SK-N-SH (cell line): ENCODE measurements at regions not wholly inside any gene's neighbourhood (a gene's known extent, or its start where the extent isn't known, plus 50 kb on each side); places are given as distances from the start of the nearest gene placed in this dataset.

Source experiments
- CTCF ChIA-PET: fragments of 300-600, 350-600 bp; formaldehyde crosslinking; extraction: SDS; loops from one replicate; lab custom pipeline; 2021; lab: Yijun Ruan, JAX
- POLR2A ChIA-PET: fragments of 350-600 bp; sonication (Branson Sonifier 250); formaldehyde crosslinking; extraction: SDS; loops from one replicate; lab custom pipeline; 2020; ENCODE audit warnings: antibody characterized with exemption, inconsistent platforms; lab: Yijun Ruan, JAX
- DNase-seq: peaks from one replicate; pipeline ENCODE4 v3.0.0; 2012
- H2AFZ ChIP-seq: fragments of 200-600 bp; sonication (generic); 2 replicates; pipeline ENCODE4 v1.8.1; 2016; ENCODE audit warnings: antibody characterized with exemption, mild to moderate bottlenecking, low read depth
- H3F3A ChIP-seq: fragments of 200-600 bp; sonication (generic); replicated peaks from 2 replicates; pipeline ENCODE3; 2016; ENCODE audit warnings: antibody characterized with exemption, mild to moderate bottlenecking; ENCODE audit not compliant: insufficient read depth
- H3K27ac ChIP-seq, 2 experiments: fragments of 200-500 bp in 1 of 2; fragments of 200-600 bp in 1 of 2; sonication (Bioruptor generic) in 1 of 2; sonication (generic), shearing (Covaris generic) in 1 of 2; 2 replicates each; pipeline versions ENCODE4 v1.5.1 to v1.6.1; 2014 to 2016; ENCODE audit warnings: low read depth in 2 of 2, inconsistent platforms in 1 of 2, low read length in 1 of 2, mild to moderate bottlenecking in 1 of 2, mixed read lengths in 1 of 2
- H3K27me3 ChIP-seq: fragments of 200-600 bp; sonication (generic), shearing (Covaris generic); 2 replicates; pipeline ENCODE4 v1.6.1; 2016; ENCODE audit warnings: mixed run types; ENCODE audit not compliant: insufficient read depth
- H3K36me3 ChIP-seq, 2 experiments: fragments of 200-500 bp in 1 of 2; fragments of 200-600 bp in 1 of 2; sonication (Bioruptor generic) in 1 of 2; sonication (generic) in 1 of 2; replicated peaks in 1 of 2; 2 replicates each; pipeline versions ENCODE3 to v1.5.1; 2014 to 2016; ENCODE audit warnings: low read length in 1 of 2, mild to moderate bottlenecking in 1 of 2; ENCODE audit not compliant: insufficient read depth in 2 of 2, control insufficient read depth in 1 of 2
- H3K4me1 ChIP-seq, 2 experiments: fragments of 200-500 bp in 1 of 2; fragments of 200-600 bp in 1 of 2; sonication (Bioruptor generic) in 1 of 2; sonication (generic), shearing (Covaris generic) in 1 of 2; 2 replicates each; pipeline versions ENCODE4 v1.5.1 to v1.6.1; 2014 to 2016; ENCODE audit warnings: low read depth in 1 of 2, low read length in 1 of 2, mixed run types in 1 of 2; ENCODE audit not compliant: insufficient read depth in 2 of 2, control insufficient read depth in 1 of 2
- H3K4me2 ChIP-seq: fragments of 200-600 bp; sonication (generic), shearing (Covaris generic); 2 replicates; pipeline ENCODE4 v1.6.1; 2017; ENCODE audit warnings: mixed run types
- H3K4me3 ChIP-seq, 2 experiments: fragments of 200-500 bp in 1 of 2; fragments of 200-600 bp in 1 of 2; sonication (Bioruptor generic) in 1 of 2; sonication (generic), shearing (Covaris generic) in 1 of 2; 2 replicates each; pipeline versions ENCODE4 v1.5.1 to v1.8.1; 2014 to 2016; ENCODE audit warnings: low read depth in 2 of 2, inconsistent platforms in 1 of 2, low read length in 1 of 2, mild to moderate bottlenecking in 1 of 2, mixed read lengths in 1 of 2, moderate library complexity in 1 of 2
- H3K79me2 ChIP-seq: fragments of 200-600 bp; sonication (generic); 2 replicates; pipeline ENCODE4 v1.8.1; 2017; ENCODE audit warnings: mild to moderate bottlenecking; ENCODE audit not compliant: insufficient read depth
- H3K9ac ChIP-seq: fragments of 200-600 bp; sonication (generic); 2 replicates; pipeline ENCODE4 v1.6.1; 2017; ENCODE audit warnings: mixed run types
- H3K9me2 ChIP-seq: fragments of 200-600 bp; sonication (generic); 2 replicates; pipeline ENCODE4 v1.6.1; 2017; ENCODE audit warnings: mixed run types
- H3K9me3 ChIP-seq: fragments of 200-600 bp; sonication (generic); 2 replicates; pipeline ENCODE4 v1.6.1; 2017; ENCODE audit warnings: mixed run types, mild to moderate bottlenecking, moderate library complexity
- H4K20me1 ChIP-seq: fragments of 200-600 bp; sonication (generic); 2 replicates; pipeline ENCODE4 v1.6.1; 2017; ENCODE audit warnings: mild to moderate bottlenecking, mixed run types; ENCODE audit not compliant: insufficient read depth
- RCOR1 ChIP-seq: fragments of 150-350 bp; IDR thresholded peaks from 2 replicates; pipeline ENCODE4 v1.6.1; 2017; ENCODE audit warnings: antibody characterized with exemption, low read length
- RFX5 ChIP-seq: IDR thresholded peaks from 2 replicates; pipeline ENCODE4 v1.6.1; 2012; ENCODE audit warnings: mild to moderate bottlenecking, improper control_type of control experiment, low read length
- RXRA ChIP-seq: IDR thresholded peaks from 2 replicates; pipeline ENCODE4 v1.4.0; 2012; ENCODE audit warnings: low read depth, mild to moderate bottlenecking, borderline replicate concordance
- TAF1 ChIP-seq: IDR thresholded peaks from 2 replicates; pipeline ENCODE4 v1.6.1; 2012; ENCODE audit warnings: low read depth, mild to moderate bottlenecking, low read length, moderate library complexity, borderline replicate concordance
- TEAD4 ChIP-seq: IDR thresholded peaks from 2 replicates; pipeline ENCODE4 v1.4.0; 2012; ENCODE audit warnings: mild to moderate bottlenecking, borderline replicate concordance; ENCODE audit not compliant: insufficient read depth
- USF1 ChIP-seq: IDR thresholded peaks from 2 replicates; pipeline ENCODE4 v1.4.0; 2012; ENCODE audit warnings: low read depth, borderline replicate concordance
- ZBTB33 ChIP-seq: IDR thresholded peaks from 2 replicates; pipeline ENCODE4 v1.4.0; 2012; ENCODE audit warnings: low read depth, borderline replicate concordance
- WGBS: methylation state at CpG from one replicate; pipeline ENCODE4 v1.1.6; 2017; ENCODE audit warnings: low lambda C conversion rate; 5-methylcytosine and 5-hydroxymethylcytosine counted together

GRCh38 chr2:120509213-120509815 is 163.4 kb downstream of the INHBB start:
- DNase-seq = no peak
- H3K36me3 ChIP-seq = no peaks in the 10 kb centered on the region
- H4K20me1 ChIP-seq = no peaks in the 10 kb centered on the region
- CTCF ChIA-PET = interaction anchor here (0.7 to 2.6 kb wide), 6 partner anchors 12 to 576 kb away, joined by 3 to 18 read pairs (median 4); no protein-coding TSS in a partner anchor
- no peak overlapping the region for H3K27ac ChIP-seq
- H3K9ac ChIP-seq = no peak overlapping the region
- no peaks in the 10 kb centered on the region for H3K9me3 ChIP-seq
- H3K9me2 ChIP-seq = no peaks in the 10 kb centered on the region
- TF ChIP-seq RFX5 (no peak), TAF1 (no peak), RCOR1 (no peak), RXRA (no peak)
- no peak overlapping the region for H3K4me3 ChIP-seq
- H3K79me2 ChIP-seq = no peaks in the 10 kb centered on the region
- H3K4me1 ChIP-seq = no peaks in the 10 kb centered on the region; a peak in 1 of 4 replicates
- no peaks in the 10 kb centered on the region for H3F3A ChIP-seq
- POLR2A ChIA-PET = no interaction called here
- no peak overlapping the region for H3K4me2 ChIP-seq
- peaks cover 6% of the 10 kb centered on the region; the same call in 1 of the 2 replicates for H3K27me3 ChIP-seq
- no peak overlapping the region for H2AFZ ChIP-seq
- WGBS = 74% methylated on average over 9 of the region's 14 CpGs

GRCh38 chr2:120509991-120510735 is 164.2 kb downstream of the INHBB start:
- Histone ChIP-seq H4K20me1 (no peaks in the 10 kb centered on the region), H3K27me3 (peaks cover 6% of the 10 kb centered on the region; the same call in 1 of the 2 replicates), H3K9ac (no peak overlapping the region), H3K4me1 (no peaks in the 10 kb centered on the region; a peak in 1 of 4 replicates), H3K79me2 (no peaks in the 10 kb centered on the region), H3K9me2 (no peaks in the 10 kb centered on the region), H3K4me2 (no peak overlapping the region), H2AFZ (no peak overlapping the region), H3K36me3 (no peaks in the 10 kb centered on the region), H3F3A (no peaks in the 10 kb centered on the region), H3K4me3 (no peak overlapping the region), H3K9me3 (no peaks in the 10 kb centered on the region), H3K27ac (no peak overlapping the region)
- DNase-seq = no peak
- 50% methylated on average over 6 of the region's 10 CpGs for WGBS
- ChIA-PET CTCF (interaction anchor here (0.7 to 1.7 kb wide), 3 partner anchors 160 to 575 kb away, joined by 4 read pairs; no protein-coding TSS in a partner anchor), POLR2A (no interaction called here)
- no peak for TF ChIP-seq ZBTB33
- TF ChIP-seq USF1 = no peak
- no peak for TF ChIP-seq TEAD4
